ENCODE measurements at regions not wholly inside any gene's neighbourhood (a gene's known extent, or its start where the extent isn't known, plus 50 kb on each side); places are given as distances from the start of the nearest gene placed in this dataset.
A peak's percentile ranks its signal among the peaks of the same experiment; 100 is the strongest.

- no peak for DNase-seq
Observed at GRCh38 chr4:127211650-127212560, 420.9 kb upstream of the INTU start.

GRCh38 chr4:127212701-127213100 is 420.1 kb upstream of the INTU start:
- DNase-seq = no peak

- peak in 1 of 2 experiments; percentile 3 for DNase-seq
Observed at GRCh38 chr4:127214016-127214415, 418.7 kb upstream of the INTU start.

- no peak for DNase-seq
Observed at GRCh38 chr4:127214931-127215330, 417.8 kb upstream of the INTU start.

- no peak for DNase-seq
Observed at GRCh38 chr4:127217586-127218229, 415.0 kb upstream of the INTU start.

GRCh38 chr4:127219232-127219631 is 413.5 kb upstream of the INTU start:
- no peak for DNase-seq

- peak in 1 of 2 experiments; percentile 36 for DNase-seq
Observed at GRCh38 chr4:127224556-127224955, 408.2 kb upstream of the INTU start.

GRCh38 chr4:127229855-127230608 is 402.7 kb upstream of the INTU start:
- peak in 1 of 2 experiments; percentile 12 for DNase-seq

- DNase-seq = peak; percentile 49 to 73
Observed at GRCh38 chr4:127236889-127237288, 395.9 kb upstream of the INTU start.

- DNase-seq = no peak
Observed at GRCh38 chr4:127237581-127237980, 395.2 kb upstream of the INTU start.

- peak in 1 of 2 experiments; percentile 8 for DNase-seq
Observed at GRCh38 chr4:127238956-127239475, 393.7 kb upstream of the INTU start.

- peak; percentile 13 to 18 for DNase-seq
Observed at GRCh38 chr4:127239902-127240763, 392.6 kb upstream of the INTU start.

- DNase-seq = peak in 1 of 2 experiments; percentile 14
Observed at GRCh38 chr4:127240764-127241105, 392.0 kb upstream of the INTU start.

GRCh38 chr4:127244515-127244914 is 388.2 kb upstream of the INTU start:
- no peak for DNase-seq

- DNase-seq = no peak
Observed at GRCh38 chr4:127246963-127247952, 385.5 kb upstream of the INTU start.

GRCh38 chr4:127249066-127249766 is 383.5 kb upstream of the INTU start:
- no peak for DNase-seq

GRCh38 chr4:127249767-127250108 is 383.0 kb upstream of the INTU start:
- no peak for DNase-seq

- DNase-seq = no peak
Observed at GRCh38 chr4:127250577-127250976, 382.2 kb upstream of the INTU start.

- DNase-seq = no peak
Observed at GRCh38 chr4:127251423-127251822, 381.3 kb upstream of the INTU start.

GRCh38 chr4:127256500-127256899 is 376.3 kb upstream of the INTU start:
- DNase-seq = no peak

Data from NCI-H446 (cell line).